ENCODE measurements at regions not wholly inside any gene's neighbourhood (a gene's known extent, or its start where the extent isn't known, plus 50 kb on each side); places are given as distances from the start of the nearest gene placed in this dataset.
A peak's percentile ranks its signal among the peaks of the same experiment; 100 is the strongest.
"Not testable (repeated sequence)": the region's sequence is repeated elsewhere in the genome, so short reads cannot be mapped to it uniquely, and the experiment has no call there.

GRCh38 chr7:104264285-104264684, 56.5 kb upstream of the ORC5 start:
- DNase-seq = no peak

GRCh38 chr7:104267701-104268368, 60.0 kb upstream of the ORC5 start:
- DNase-seq = peak; percentile 9

GRCh38 chr7:104271948-104272347, 56.5 kb upstream of the LHFPL3 start:
- no peak for DNase-seq

- DNase-seq = peak; percentile 64
Observed at GRCh38 chr7:104272767-104273384, 55.5 kb upstream of the LHFPL3 start.

GRCh38 chr7:104275900-104276299, 52.5 kb upstream of the LHFPL3 start:
- no peak for DNase-seq

GRCh38 chr7:104276730-104277129, 51.7 kb upstream of the LHFPL3 start:
- DNase-seq = not testable (repeated sequence)

Data from midbrain (tissue), 1 donor.